ENCODE measurements at regions not wholly inside any gene's neighbourhood (a gene's known extent, or its start where the extent isn't known, plus 50 kb on each side); places are given as distances from the start of the nearest gene placed in this dataset.

GRCh38 chr5:3535414-3536211 lies 60.0 kb upstream of the IRX1 start:
- no peaks in the 10 kb centered on the region for H3K9me3 ChIP-seq (ENCODE audit: control insufficient read depth, insufficient read depth, low read depth, low read length)
- TF ChIP-seq TCF7L2 (IDR thresholded peaks at IDR 0.05; ENCODE audit: low read depth, low read length), result no peak
- no peak for TF ChIP-seq CTCF (IDR thresholded peaks at IDR 0.05)
- no peak for TF ChIP-seq POLR2AphosphoS5 (IDR thresholded peaks at IDR 0.05; ENCODE audit: low read depth, low read length)
- TF ChIP-seq, protein P1, sequence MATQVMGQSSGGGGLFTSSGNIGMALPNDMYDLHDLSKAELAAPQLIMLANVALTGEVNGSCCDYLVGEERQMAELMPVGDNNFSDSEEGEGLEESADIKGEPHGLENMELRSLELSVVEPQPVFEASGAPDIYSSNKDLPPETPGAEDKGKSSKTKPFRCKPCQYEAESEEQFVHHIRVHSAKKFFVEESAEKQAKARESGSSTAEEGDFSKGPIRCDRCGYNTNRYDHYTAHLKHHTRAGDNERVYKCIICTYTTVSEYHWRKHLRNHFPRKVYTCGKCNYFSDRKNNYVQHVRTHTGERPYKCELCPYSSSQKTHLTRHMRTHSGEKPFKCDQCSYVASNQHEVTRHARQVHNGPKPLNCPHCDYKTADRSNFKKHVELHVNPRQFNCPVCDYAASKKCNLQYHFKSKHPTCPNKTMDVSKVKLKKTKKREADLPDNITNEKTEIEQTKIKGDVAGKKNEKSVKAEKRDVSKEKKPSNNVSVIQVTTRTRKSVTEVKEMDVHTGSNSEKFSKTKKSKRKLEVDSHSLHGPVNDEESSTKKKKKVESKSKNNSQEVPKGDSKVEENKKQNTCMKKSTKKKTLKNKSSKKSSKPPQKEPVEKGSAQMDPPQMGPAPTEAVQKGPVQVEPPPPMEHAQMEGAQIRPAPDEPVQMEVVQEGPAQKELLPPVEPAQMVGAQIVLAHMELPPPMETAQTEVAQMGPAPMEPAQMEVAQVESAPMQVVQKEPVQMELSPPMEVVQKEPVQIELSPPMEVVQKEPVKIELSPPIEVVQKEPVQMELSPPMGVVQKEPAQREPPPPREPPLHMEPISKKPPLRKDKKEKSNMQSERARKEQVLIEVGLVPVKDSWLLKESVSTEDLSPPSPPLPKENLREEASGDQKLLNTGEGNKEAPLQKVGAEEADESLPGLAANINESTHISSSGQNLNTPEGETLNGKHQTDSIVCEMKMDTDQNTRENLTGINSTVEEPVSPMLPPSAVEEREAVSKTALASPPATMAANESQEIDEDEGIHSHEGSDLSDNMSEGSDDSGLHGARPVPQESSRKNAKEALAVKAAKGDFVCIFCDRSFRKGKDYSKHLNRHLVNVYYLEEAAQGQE (IDR thresholded peaks at IDR 0.05; ENCODE audit: insufficient read depth in 1 of 2, low read depth in 2 of 2, low read length in 1 of 2), result no peak
- TF ChIP-seq SIN3A (IDR thresholded peaks at IDR 0.05; ENCODE audit: borderline replicate concordance, insufficient read depth, low read depth, low read length), result no peak
- H3K27ac ChIP-seq (ENCODE audit: low read length), result no peak overlapping the region
- H3K4me3 ChIP-seq (ENCODE audit: low read depth in 2 of 2, low read length in 2 of 2), result no peak overlapping the region
- H3K4me1 ChIP-seq (ENCODE audit: control insufficient read depth, insufficient read depth, low read length), result no peaks in the 10 kb centered on the region
- ATAC-seq (no peak), DNase-seq (ENCODE audit: low read depth, low spot score) (no peak)
- no peaks in the 10 kb centered on the region for H3K36me3 ChIP-seq (ENCODE audit: control insufficient read depth, insufficient read depth, low read length)
- no TSS peak for BruUV-seq (replicated peaks)
- POLR2A ChIA-PET, result no interaction called here
- intact Hi-C loops (cut with micrococcal nuclease; ENCODE audit: unreplicated experiment) (no loop called here), in situ Hi-C loops (cut with HindIII; ENCODE audit: low pct_unique_long_range_greater_than_20kb, low sequenced_read_pairs) (no loop called here)
- no peaks in the 10 kb centered on the region for H3K27me3 ChIP-seq (ENCODE audit: control insufficient read depth, insufficient read depth, low read length)
- CTCF ChIA-PET, result no interaction called here

DNA sequence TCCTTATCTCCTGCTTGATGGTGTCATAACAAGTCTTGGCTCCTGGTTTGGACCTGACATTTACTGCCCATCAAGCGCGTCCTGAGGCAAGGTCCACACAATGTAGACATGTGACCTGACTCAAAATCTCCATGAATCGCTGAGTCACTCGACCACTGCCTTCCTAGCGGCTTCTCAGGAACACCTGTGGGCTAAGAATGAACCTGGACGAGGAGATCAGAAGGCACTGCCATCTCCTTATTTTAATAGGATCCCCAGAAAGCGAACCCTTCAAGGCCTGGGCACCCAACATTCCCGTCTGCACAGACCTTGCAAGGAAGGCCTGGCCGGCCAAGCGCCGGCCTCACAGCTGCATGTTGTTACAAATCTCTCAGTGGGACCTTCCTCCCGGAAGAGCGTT lies 60.6 kb upstream of the IRX1 start:
- no peak overlapping the region for H3K4me3 ChIP-seq (ENCODE audit: low read depth in 2 of 2, low read length in 2 of 2)
- ChIA-PET POLR2A (no interaction called here), CTCF (no interaction called here)
- H3K27me3 ChIP-seq (ENCODE audit: control insufficient read depth, insufficient read depth, low read length), result no peaks in the 10 kb centered on the region
- no peak for TF ChIP-seq POLR2AphosphoS5 (IDR thresholded peaks at IDR 0.05; ENCODE audit: low read depth, low read length)
- TF ChIP-seq, protein P1 (IDR thresholded peaks at IDR 0.05; ENCODE audit: insufficient read depth in 1 of 2, low read depth in 2 of 2, low read length in 1 of 2), result no peak
- no peak for TF ChIP-seq TCF7L2 (IDR thresholded peaks at IDR 0.05; ENCODE audit: low read depth, low read length)
- TF ChIP-seq CTCF (IDR thresholded peaks at IDR 0.05), result no peak
- TF ChIP-seq SIN3A (IDR thresholded peaks at IDR 0.05; ENCODE audit: borderline replicate concordance, insufficient read depth, low read depth, low read length), result no peak
- H3K27ac ChIP-seq (ENCODE audit: low read length), result no peak overlapping the region
- no peaks in the 10 kb centered on the region for H3K36me3 ChIP-seq (ENCODE audit: control insufficient read depth, insufficient read depth, low read length)
- in situ Hi-C loops (cut with HindIII; ENCODE audit: low pct_unique_long_range_greater_than_20kb, low sequenced_read_pairs) (no loop called here), intact Hi-C loops (cut with micrococcal nuclease; ENCODE audit: unreplicated experiment) (no loop called here)
- DNase-seq (ENCODE audit: low read depth, low spot score) (no peak), ATAC-seq (no peak)
- H3K4me1 ChIP-seq (ENCODE audit: control insufficient read depth, insufficient read depth, low read length), result no peaks in the 10 kb centered on the region
- no peaks in the 10 kb centered on the region for H3K9me3 ChIP-seq (ENCODE audit: control insufficient read depth, insufficient read depth, low read depth, low read length)
- BruUV-seq (replicated peaks), result no TSS peak

Data from Panc1 (cell line).